Karpas-422 (cell line): ENCODE measurements at regions not wholly inside any gene's neighbourhood (a gene's known extent, or its start where the extent isn't known, plus 50 kb on each side); places are given as distances from the start of the nearest gene placed in this dataset.
A peak's percentile ranks its signal among the peaks of the same experiment; 100 is the strongest.
"Not testable (repeated sequence)": the region's sequence is repeated elsewhere in the genome, so short reads cannot be mapped to it uniquely, and the experiment has no call there.

Source experiments
- DNase-seq: peaks from one replicate; pipeline ENCODE4 v3.0.0-alpha.2; 2015
- H2AFZ ChIP-seq: fragments of 200-600 bp; sonication (generic); 2 replicates; pipeline ENCODE4 v1.6.1; 2014; ENCODE audit warnings: antibody characterized with exemption, low read length, mixed read lengths
- H3K27ac ChIP-seq: fragments of 200-600 bp; sonication (generic); 2 replicates; pipeline ENCODE4 v1.5.1; 2014; ENCODE audit warnings: mild to moderate bottlenecking, low read length, moderate library complexity
- H3K27me3 ChIP-seq: fragments of 200-600 bp; sonication (generic); 2 replicates; pipeline ENCODE4 v1.6.1; 2014; ENCODE audit warnings: low read length, mixed read lengths
- H3K36me3 ChIP-seq: fragments of 200-600 bp; sonication (generic); 2 replicates; pipeline ENCODE4 v1.6.1; 2014; ENCODE audit warnings: low read length, mixed read lengths; ENCODE audit not compliant: insufficient read depth
- H3K4me1 ChIP-seq: fragments of 200-600 bp; sonication (generic); 2 replicates; pipeline ENCODE4 v1.6.1; 2014; ENCODE audit warnings: mild to moderate bottlenecking, low read length, mixed read lengths
- H3K4me2 ChIP-seq: fragments of 200-600 bp; sonication (generic); 2 replicates; pipeline ENCODE4 v1.6.1; 2014; ENCODE audit warnings: low read length, low read depth, mild to moderate bottlenecking; ENCODE audit not compliant: poor library complexity, severe bottlenecking
- H3K4me3 ChIP-seq: fragments of 200-600 bp; sonication (generic); 2 replicates; pipeline ENCODE4 v1.5.1; 2014; ENCODE audit warnings: mild to moderate bottlenecking, antibody characterized with exemption, low read length, mixed read lengths
- H3K79me2 ChIP-seq: fragments of 200-600 bp; sonication (generic); 2 replicates; pipeline ENCODE4 v1.6.1; 2014; ENCODE audit warnings: mild to moderate bottlenecking, low read length, mixed read lengths
- H3K9ac ChIP-seq: fragments of 200-600 bp; sonication (generic); 2 replicates; pipeline ENCODE4 v1.6.0; 2014; ENCODE audit warnings: low read length
- H3K9me2 ChIP-seq: fragments of 200-600 bp; sonication (generic), shearing (Covaris generic); replicated peaks from 2 replicates; pipeline ENCODE4 v1.6.0; 2014; ENCODE audit warnings: mild to moderate bottlenecking, low read length, moderate library complexity; ENCODE audit not compliant: insufficient read depth
- H3K9me3 ChIP-seq: fragments of 300-700, 200-600 bp; sonication (generic); 2 replicates; pipeline ENCODE4 v1.6.1; 2014; ENCODE audit warnings: low read length, mixed read lengths
- H4K20me1 ChIP-seq: fragments of 200-600 bp; sonication (generic); 2 replicates; pipeline ENCODE4 v1.6.1; 2014; ENCODE audit warnings: mild to moderate bottlenecking, antibody characterized with exemption, low read length, low read depth; ENCODE audit not compliant: insufficient read depth

DNA sequence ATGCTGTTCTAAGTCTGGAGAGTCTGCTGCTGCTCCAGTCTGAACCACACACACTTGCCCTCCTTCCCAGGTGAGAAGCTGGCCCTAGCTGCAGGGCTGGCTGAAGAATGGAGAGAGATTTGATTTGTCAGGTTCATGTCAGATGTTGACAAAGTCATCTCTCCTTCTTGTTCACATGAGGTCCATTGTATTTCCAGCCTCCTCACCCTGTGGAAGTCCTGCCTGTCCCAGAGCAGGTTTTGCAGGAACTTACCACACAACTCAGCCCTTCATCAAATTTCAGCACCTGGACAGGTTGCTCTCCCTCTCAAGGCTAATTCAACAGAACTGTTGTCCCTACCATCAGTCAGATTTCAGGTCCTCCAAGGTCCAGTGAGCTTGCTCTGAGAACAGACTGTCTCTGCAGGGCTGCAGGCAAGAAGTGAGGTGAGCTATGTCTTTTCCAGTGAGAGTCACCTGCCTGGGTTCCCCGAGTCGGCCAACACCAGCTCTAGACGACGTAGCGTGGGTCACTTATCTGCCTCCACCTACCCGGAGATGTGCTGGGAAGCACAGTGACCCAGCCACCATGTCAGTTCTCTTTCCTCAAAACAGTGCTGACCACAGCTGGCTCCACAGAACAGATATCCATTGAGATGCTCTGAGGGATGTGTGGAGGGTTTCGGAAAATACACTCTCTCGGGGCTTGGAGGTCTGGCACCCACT lies 58.0 kb upstream of the CD93 start:
- H3K79me2 ChIP-seq: no peaks in the 10 kb centered on the region
- no peaks in the 10 kb centered on the region for H3K9me2 ChIP-seq
- no peak for DNase-seq
- H3K4me1 ChIP-seq: peaks cover 60% of the 10 kb centered on the region
- no peak overlapping the region for H3K4me2 ChIP-seq
- H3K9me3 ChIP-seq: no peaks in the 10 kb centered on the region
- no peaks in the 10 kb centered on the region for H3K27me3 ChIP-seq
- H3K27ac ChIP-seq: no peak overlapping the region
- H2AFZ ChIP-seq: no peak overlapping the region
- H4K20me1 ChIP-seq: no peaks in the 10 kb centered on the region
- no peak overlapping the region for H3K9ac ChIP-seq
- no peak overlapping the region for H3K4me3 ChIP-seq
- no peaks in the 10 kb centered on the region for H3K36me3 ChIP-seq

DNA sequence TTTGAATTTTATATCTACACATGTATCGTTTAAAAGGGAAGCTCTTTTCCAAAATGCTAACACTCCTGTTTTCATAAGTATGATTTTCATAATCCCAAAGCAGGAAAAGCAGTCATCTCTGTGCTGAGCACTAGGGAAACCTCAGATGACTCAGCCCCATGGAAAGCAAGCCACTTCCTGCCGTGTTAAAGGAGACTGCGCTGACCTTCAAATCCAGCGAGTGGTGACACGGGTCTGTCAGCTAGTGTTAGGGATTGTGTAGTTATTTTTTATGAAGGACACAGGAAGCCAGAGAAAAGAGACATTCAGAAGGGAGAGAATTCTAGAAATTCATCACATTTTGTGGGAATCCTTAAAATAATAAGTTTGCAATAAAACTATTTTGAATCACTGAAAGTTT lies 57.0 kb upstream of the CD93 start:
- DNase-seq: no peak
- H3K4me3 ChIP-seq: no peak overlapping the region
- no peak overlapping the region for H3K27ac ChIP-seq
- H3K4me2 ChIP-seq: no peak overlapping the region
- no peaks in the 10 kb centered on the region for H3K36me3 ChIP-seq
- H3K9me3 ChIP-seq: no peaks in the 10 kb centered on the region
- H3K9me2 ChIP-seq: no peaks in the 10 kb centered on the region
- no peaks in the 10 kb centered on the region for H4K20me1 ChIP-seq
- H3K79me2 ChIP-seq: no peaks in the 10 kb centered on the region
- no peaks in the 10 kb centered on the region for H3K27me3 ChIP-seq
- H2AFZ ChIP-seq: peak overlapping the region; percentile 44; the same call in 1 of the 2 replicates
- H3K4me1 ChIP-seq: peaks cover 60% of the 10 kb centered on the region
- H3K9ac ChIP-seq: no peak overlapping the region

GRCh38 chr20:23142162-23143050 lies 56.3 kb upstream of the CD93 start:
- DNase-seq: peak; percentile 60
- H3K9ac ChIP-seq: peak overlapping the region; percentile 18; the same call in 1 of the 2 replicates
- peak overlapping the region; percentile 34; the same call in 1 of the 2 replicates for H3K27ac ChIP-seq

DNA sequence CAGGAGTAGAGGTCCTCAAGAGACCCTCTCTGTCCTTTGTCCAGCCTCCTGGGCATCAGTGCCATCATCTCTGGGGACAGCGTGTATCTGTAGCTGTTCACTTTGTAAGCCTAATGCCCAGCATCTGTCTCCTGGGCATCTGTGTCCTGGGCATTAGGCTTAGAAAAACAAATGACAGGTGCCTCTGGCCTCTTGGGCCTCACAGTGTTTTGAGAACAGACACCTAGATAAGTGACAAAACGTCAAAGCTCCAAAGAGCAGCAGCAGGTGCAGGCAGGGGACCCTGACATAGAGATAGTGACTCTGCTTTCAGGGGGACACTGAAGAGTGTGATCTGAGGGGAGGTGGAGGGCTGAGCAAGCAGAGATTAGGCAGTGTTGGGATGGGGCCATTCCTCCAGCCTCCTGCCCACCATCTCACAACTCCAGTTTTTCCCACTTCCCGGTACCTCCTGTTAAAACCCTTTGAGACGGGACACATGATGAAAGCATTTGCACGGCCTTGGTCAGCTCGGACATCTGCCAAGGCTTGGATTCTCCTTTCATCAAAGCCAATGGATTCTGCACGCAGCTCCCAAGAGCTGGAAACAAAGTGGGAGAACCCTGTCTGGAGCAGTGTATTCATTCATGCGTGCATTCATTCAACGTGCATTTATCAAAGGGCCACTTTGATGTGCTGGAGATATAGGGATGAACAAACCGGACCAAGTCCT lies 55.5 kb upstream of the CD93 start:
- DNase-seq: no peak
- Histone ChIP-seq H3K9me2 (no peaks in the 10 kb centered on the region), H3K9me3 (no peaks in the 10 kb centered on the region), H3K4me3 (no peak overlapping the region), H3K36me3 (no peaks in the 10 kb centered on the region), H2AFZ (peak overlapping the region; percentile 14; the same call in 1 of the 2 replicates), H3K27me3 (no peaks in the 10 kb centered on the region), H3K79me2 (no peaks in the 10 kb centered on the region), H4K20me1 (no peaks in the 10 kb centered on the region), H3K4me1 (peaks cover 49% of the 10 kb centered on the region), H3K27ac (peak overlapping the region; percentile 16; the same call in 1 of the 2 replicates), H3K4me2 (peak overlapping the region; percentile 26), H3K9ac (no peak overlapping the region)

More at GRCh38 chr20:23142162-23143050, 56.3 kb upstream of the CD93 start:
- Histone ChIP-seq H3K9me3 (no peaks in the 10 kb centered on the region), H4K20me1 (no peaks in the 10 kb centered on the region), H2AFZ (peak overlapping the region; percentile 44), H3K4me1 (peaks cover 57% of the 10 kb centered on the region), H3K27me3 (no peaks in the 10 kb centered on the region), H3K4me3 (no peak overlapping the region), H3K4me2 (peak overlapping the region; percentile 26), H3K9me2 (no peaks in the 10 kb centered on the region), H3K36me3 (no peaks in the 10 kb centered on the region), H3K79me2 (no peaks in the 10 kb centered on the region)

DNA sequence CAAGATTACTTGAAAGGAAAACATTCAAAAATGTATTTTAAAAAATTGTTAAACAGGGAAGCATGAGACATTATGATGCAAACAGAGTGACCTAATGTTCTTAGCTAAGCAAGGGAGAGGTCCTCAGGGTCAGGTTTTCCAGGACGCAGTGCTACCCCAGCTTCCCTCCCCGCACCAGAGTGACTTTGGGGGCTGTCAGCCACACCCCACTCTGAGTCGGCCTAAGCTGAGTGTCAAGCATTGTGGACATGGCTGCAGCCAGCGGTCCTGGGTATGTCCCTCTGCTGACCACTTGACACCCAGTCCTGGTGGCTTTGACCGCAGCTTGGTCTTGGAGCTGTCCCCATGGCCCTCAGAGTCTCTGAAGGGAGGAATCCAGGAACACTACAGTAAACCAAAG lies 54.9 kb upstream of the CD93 start:
- Histone ChIP-seq H3K4me3 (no peak overlapping the region), H3K9me3 (no peaks in the 10 kb centered on the region), H3K4me1 (peaks cover 44% of the 10 kb centered on the region), H3K9ac (no peak overlapping the region), H2AFZ (no peak overlapping the region), H3K79me2 (no peaks in the 10 kb centered on the region), H3K9me2 (no peaks in the 10 kb centered on the region), H3K27ac (no peak overlapping the region), H3K4me2 (no peak overlapping the region), H3K36me3 (no peaks in the 10 kb centered on the region), H3K27me3 (no peaks in the 10 kb centered on the region), H4K20me1 (no peaks in the 10 kb centered on the region)
- DNase-seq: no peak

DNA sequence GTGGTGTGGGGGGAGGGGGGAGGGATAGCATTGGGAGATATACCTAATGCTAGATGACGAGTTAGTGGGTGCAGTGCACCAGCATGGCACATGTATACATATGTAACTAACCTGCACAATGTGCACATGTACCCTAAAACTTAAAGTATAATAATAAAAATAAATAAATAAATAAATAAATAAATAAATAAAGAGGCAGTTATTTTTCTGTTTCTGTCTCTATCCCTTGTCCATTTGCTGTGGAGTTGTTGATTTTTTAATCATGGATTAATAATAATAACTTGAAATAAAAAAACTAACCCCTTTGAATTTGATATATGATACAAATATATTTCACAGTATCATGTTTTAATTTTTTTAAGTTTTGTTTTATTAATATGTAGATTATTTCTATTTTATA lies 53.9 kb upstream of the CD93 start:
- H3K79me2 ChIP-seq, H3K36me3 ChIP-seq, H2AFZ ChIP-seq: not testable (repeated sequence)

DNA sequence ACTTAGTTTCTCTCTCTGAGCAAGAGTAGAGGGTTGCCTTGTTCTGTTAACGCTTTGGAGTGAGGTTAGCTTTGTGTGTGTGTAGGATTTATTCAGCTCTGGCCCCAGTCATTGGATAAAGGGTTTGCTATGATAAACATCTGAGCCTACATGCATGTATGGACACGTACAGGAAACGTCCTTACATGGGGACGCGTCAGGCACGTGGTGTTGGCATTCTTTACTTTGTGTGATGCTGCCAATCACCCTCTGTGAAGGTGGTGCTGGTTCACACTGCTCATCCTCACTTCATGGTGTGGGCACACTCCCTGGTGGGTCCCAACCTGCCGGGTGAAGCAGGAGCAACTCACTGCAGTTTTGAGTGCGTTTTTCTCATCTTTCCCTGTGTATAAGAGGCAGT lies 53.4 kb upstream of the CD93 start:
- Histone ChIP-seq H3K9ac (no peak overlapping the region), H3K27ac (no peak overlapping the region), H3K27me3 (no peaks in the 10 kb centered on the region), H3K79me2 (no peaks in the 10 kb centered on the region), H3K4me2 (no peak overlapping the region), H3K4me3 (no peak overlapping the region), H3K9me3 (no peaks in the 10 kb centered on the region), H3K36me3 (no peaks in the 10 kb centered on the region), H4K20me1 (no peaks in the 10 kb centered on the region), H3K9me2 (no peaks in the 10 kb centered on the region), H3K4me1 (peaks cover 43% of the 10 kb centered on the region), H2AFZ (peak overlapping the region; percentile 49; the same call in 1 of the 2 replicates)
- DNase-seq: no peak

More for the DNA sequence above, 53.9 kb upstream of the CD93 start:
- not testable (repeated sequence) for H3K9ac ChIP-seq, DNase-seq, H3K27me3 ChIP-seq, H3K27ac ChIP-seq, H3K9me3 ChIP-seq, H3K9me2 ChIP-seq, H3K4me2 ChIP-seq, H4K20me1 ChIP-seq, H3K4me3 ChIP-seq
- H3K4me1 ChIP-seq: peaks cover 43% of the 10 kb centered on the region

GRCh38 chr20:23138682-23139081 lies 52.6 kb upstream of the CD93 start:
- H4K20me1 ChIP-seq: no peaks in the 10 kb centered on the region
- H3K27ac ChIP-seq: no peak overlapping the region
- no peak overlapping the region for H3K4me2 ChIP-seq
- peaks cover 43% of the 10 kb centered on the region for H3K4me1 ChIP-seq
- no peaks in the 10 kb centered on the region for H3K27me3 ChIP-seq
- no peak overlapping the region; the same call in 1 of the 2 replicates for H2AFZ ChIP-seq
- H3K9ac ChIP-seq: no peak overlapping the region
- H3K79me2 ChIP-seq: no peaks in the 10 kb centered on the region
- no peak for DNase-seq
- H3K36me3 ChIP-seq: no peaks in the 10 kb centered on the region
- H3K9me3 ChIP-seq: no peaks in the 10 kb centered on the region
- no peak overlapping the region for H3K4me3 ChIP-seq
- no peaks in the 10 kb centered on the region for H3K9me2 ChIP-seq
